WTC11 (cell line): ENCODE measurements at regions not wholly inside any gene's neighbourhood (a gene's known extent, or its start where the extent isn't known, plus 50 kb on each side); places are given as distances from the start of the nearest gene placed in this dataset.
"Not testable (repeated sequence)": the region's sequence is repeated elsewhere in the genome, so short reads cannot be mapped to it uniquely, and the experiment has no call there.

ENCODE experiments used
- ATAC-seq: fragments of 200-7000 bp; cut with Tn5 transposase; 2 replicates; pipeline ENCODE4 v1.10.0; 2021; ENCODE audit warnings: mild to moderate bottlenecking, moderate library complexity
- CTCF ChIA-PET: fragments of 300-600 bp; sonication (Branson Sonifier 250); formaldehyde crosslinking; loops from one replicate; lab custom pipeline; 2021; ENCODE audit warnings: antibody characterized with exemption; lab: Charles Lee
- POLR2A ChIA-PET: fragments of 350-600 bp; sonication (Branson Sonifier 250); formaldehyde crosslinking; loops from one replicate; lab custom pipeline; 2021; ENCODE audit warnings: antibody characterized with exemption; lab: Charles Lee
- DNase-seq: peaks from one replicate; pipeline ENCODE4 v3.0.0; 2021; ENCODE audit warnings: low spot score
- H3K27ac Mint-ChIP-seq: 2 replicates; pipeline ENCODE4 v1.8.0; 2021; ENCODE audit warnings: mixed read lengths
- H3K27me3 Mint-ChIP-seq: 2 replicates; pipeline ENCODE4 v1.8.0; 2021; ENCODE audit warnings: low read depth, mild to moderate bottlenecking, moderate library complexity, mixed read lengths
- H3K36me3 Mint-ChIP-seq: 2 replicates; pipeline ENCODE4 v1.8.0; 2021; ENCODE audit warnings: mixed read lengths
- H3K4me1 Mint-ChIP-seq: 2 replicates; pipeline ENCODE4 v1.8.0; 2022; ENCODE audit warnings: mixed read lengths
- H3K4me3 Mint-ChIP-seq: 2 replicates; pipeline ENCODE4 v1.8.0; 2021; ENCODE audit warnings: mild to moderate bottlenecking, moderate library complexity, mixed read lengths
- H3K9me3 Mint-ChIP-seq: 2 replicates; pipeline ENCODE4 v1.8.0; 2021; ENCODE audit warnings: mixed read lengths
- ATF3 ChIP-seq: sonication (generic); formaldehyde crosslinking; conservative IDR thresholded peaks from 2 replicates; pipeline ENCODE4 v1.8.1; 2022; ENCODE audit warnings: mild to moderate bottlenecking, missing genetic modification reagents
- CBFB ChIP-seq: sonication (generic); formaldehyde crosslinking; IDR thresholded peaks from 2 replicates; pipeline ENCODE4 v1.8.1; 2022; ENCODE audit warnings: mild to moderate bottlenecking, low read depth, missing genetic modification reagents
- CREM ChIP-seq: sonication (generic); formaldehyde crosslinking; IDR thresholded peaks from 2 replicates; pipeline ENCODE4 v1.8.1; 2022; ENCODE audit warnings: mild to moderate bottlenecking, missing genetic modification reagents, moderate library complexity
- ERG ChIP-seq: fragments of 250-450 bp; sonication (Bioruptor Pico); IDR thresholded peaks from 2 replicates; pipeline ENCODE4 v1.8.0; 2021; ENCODE audit warnings: mild to moderate bottlenecking
- ESRRA ChIP-seq: sonication (generic); formaldehyde crosslinking; IDR thresholded peaks from 2 replicates; pipeline ENCODE4 v1.8.1; 2022; ENCODE audit warnings: mild to moderate bottlenecking, missing genetic modification reagents, borderline replicate concordance
- ETV6 ChIP-seq: sonication (generic); formaldehyde crosslinking; IDR thresholded peaks from 2 replicates; pipeline ENCODE4 v1.8.1; 2022; ENCODE audit warnings: mild to moderate bottlenecking, missing genetic modification reagents
- JUN ChIP-seq: sonication (generic); formaldehyde crosslinking; IDR thresholded peaks from 2 replicates; pipeline ENCODE4 v1.8.0; 2023; ENCODE audit warnings: mild to moderate bottlenecking, missing genetic modification reagents
- NFATC4 ChIP-seq: fragments of 250-450 bp; sonication (Bioruptor Pico); IDR thresholded peaks from 2 replicates; pipeline ENCODE4 v1.9.0; 2021; ENCODE audit warnings: mild to moderate bottlenecking
- RORB ChIP-seq: fragments of 250-450 bp; sonication (Bioruptor Pico); IDR thresholded peaks from 2 replicates; pipeline ENCODE4 v1.9.0; 2021; ENCODE audit warnings: mild to moderate bottlenecking
- TP53 ChIP-seq: sonication (generic); formaldehyde crosslinking; IDR thresholded peaks from 2 replicates; pipeline ENCODE4 v1.8.1; 2023; ENCODE audit warnings: mild to moderate bottlenecking, missing genetic modification reagents
- ZNF263 ChIP-seq: sonication (generic); formaldehyde crosslinking; IDR thresholded peaks from 2 replicates; pipeline ENCODE4 v1.8.1; 2022; ENCODE audit warnings: low read depth, mild to moderate bottlenecking, moderate library complexity, missing genetic modification reagents
- ZNF423 ChIP-seq: fragments of 250-450 bp; sonication (Bioruptor Pico); IDR thresholded peaks from 2 replicates; pipeline ENCODE4 v2.1.2; 2022; ENCODE audit warnings: mild to moderate bottlenecking, moderate library complexity
- TF ChIP-seq, protein P1 (sequence below): fragments of 250-450 bp; sonication (Bioruptor Pico); IDR thresholded peaks from 2 replicates; pipeline ENCODE4 v2.1.2; 2022; ENCODE audit warnings: mild to moderate bottlenecking, moderate library complexity
- TF ChIP-seq, protein P2 (sequence below): sonication (generic); formaldehyde crosslinking; IDR thresholded peaks from 2 replicates; pipeline ENCODE4 v1.8.1; 2022; ENCODE audit warnings: low read depth, mild to moderate bottlenecking, moderate library complexity, missing genetic modification reagents, borderline replicate concordance
- TF ChIP-seq, protein P3 (sequence below): sonication (generic); formaldehyde crosslinking; IDR thresholded peaks from 2 replicates; pipeline ENCODE4 v1.8.1; 2023; ENCODE audit warnings: mild to moderate bottlenecking, moderate library complexity, missing genetic modification reagents

DNA sequence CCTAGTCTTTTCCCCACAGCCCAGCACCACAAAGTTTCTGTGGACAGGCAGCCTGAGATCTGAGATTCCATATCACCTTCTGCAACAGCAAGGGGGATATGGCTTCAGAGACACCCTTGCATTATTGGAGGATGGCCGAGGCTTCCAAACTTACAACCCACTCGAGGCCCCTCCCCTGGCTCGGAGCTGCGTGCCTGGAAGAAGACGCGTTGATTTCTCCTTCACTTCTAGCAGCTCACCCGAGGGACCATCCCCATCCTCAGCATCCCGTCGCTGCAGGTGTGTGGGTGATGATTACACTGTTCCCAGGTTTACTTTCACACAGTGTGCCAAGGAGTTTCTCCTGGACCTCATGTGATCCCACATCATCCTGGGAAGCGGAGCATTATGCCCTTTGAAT lies 277.9 kb downstream of the MATN1 start (continued):
- TF ChIP-seq RORB (CRISPR knock-in tag): no peak
- no peak for TF ChIP-seq ESRRA (CRISPR knock-in tag)
- no peak for TF ChIP-seq TP53 (CRISPR knock-in tag)
- TF ChIP-seq ERG (CRISPR knock-in tag): no peak
- no peak for TF ChIP-seq JUN
- TF ChIP-seq, protein P1, sequence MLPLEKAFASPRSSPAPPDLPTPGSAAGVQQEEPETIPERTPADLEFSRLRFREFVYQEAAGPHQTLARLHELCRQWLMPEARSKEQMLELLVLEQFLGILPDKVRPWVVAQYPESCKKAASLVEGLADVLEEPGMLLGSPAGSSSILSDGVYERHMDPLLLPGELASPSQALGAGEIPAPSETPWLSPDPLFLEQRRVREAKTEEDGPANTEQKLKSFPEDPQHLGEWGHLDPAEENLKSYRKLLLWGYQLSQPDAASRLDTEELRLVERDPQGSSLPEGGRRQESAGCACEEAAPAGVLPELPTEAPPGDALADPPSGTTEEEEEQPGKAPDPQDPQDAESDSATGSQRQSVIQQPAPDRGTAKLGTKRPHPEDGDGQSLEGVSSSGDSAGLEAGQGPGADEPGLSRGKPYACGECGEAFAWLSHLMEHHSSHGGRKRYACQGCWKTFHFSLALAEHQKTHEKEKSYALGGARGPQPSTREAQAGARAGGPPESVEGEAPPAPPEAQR (CRISPR knock-in tag): no peak

DNA sequence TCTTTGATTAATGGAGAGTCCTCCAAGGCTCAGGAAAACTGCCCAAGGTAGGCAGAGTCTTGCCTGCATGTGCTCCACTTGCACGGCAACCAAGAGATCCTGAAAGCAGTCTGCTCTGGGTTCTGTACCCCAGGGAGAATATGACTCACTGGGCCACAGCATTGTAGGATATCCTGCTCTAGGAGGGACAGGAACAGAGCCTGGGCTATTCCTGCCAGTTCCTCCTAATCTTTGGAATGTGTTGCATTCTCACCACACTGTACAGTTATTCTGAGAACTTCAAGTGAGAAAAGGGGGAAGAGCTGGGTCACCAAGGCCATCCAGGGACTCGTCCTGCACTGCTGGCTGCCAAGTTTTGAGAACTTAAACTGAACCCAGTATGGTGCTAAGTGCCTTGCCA lies 278.5 kb downstream of the MATN1 start:
- POLR2A ChIA-PET: no interaction called here
- TF ChIP-seq CREM: no peak
- no peak for TF ChIP-seq ZNF263 (CRISPR knock-in tag)
- TF ChIP-seq, protein P2, sequence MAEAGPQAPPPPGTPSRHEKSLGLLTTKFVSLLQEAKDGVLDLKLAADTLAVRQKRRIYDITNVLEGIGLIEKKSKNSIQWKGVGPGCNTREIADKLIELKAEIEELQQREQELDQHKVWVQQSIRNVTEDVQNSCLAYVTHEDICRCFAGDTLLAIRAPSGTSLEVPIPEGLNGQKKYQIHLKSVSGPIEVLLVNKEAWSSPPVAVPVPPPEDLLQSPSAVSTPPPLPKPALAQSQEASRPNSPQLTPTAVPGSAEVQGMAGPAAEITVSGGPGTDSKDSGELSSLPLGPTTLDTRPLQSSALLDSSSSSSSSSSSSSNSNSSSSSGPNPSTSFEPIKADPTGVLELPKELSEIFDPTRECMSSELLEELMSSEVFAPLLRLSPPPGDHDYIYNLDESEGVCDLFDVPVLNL (CRISPR knock-in tag): no peak
- TF ChIP-seq ATF3: no peak
- TF ChIP-seq NFATC4 (CRISPR knock-in tag): no peak
- TF ChIP-seq, protein P3, sequence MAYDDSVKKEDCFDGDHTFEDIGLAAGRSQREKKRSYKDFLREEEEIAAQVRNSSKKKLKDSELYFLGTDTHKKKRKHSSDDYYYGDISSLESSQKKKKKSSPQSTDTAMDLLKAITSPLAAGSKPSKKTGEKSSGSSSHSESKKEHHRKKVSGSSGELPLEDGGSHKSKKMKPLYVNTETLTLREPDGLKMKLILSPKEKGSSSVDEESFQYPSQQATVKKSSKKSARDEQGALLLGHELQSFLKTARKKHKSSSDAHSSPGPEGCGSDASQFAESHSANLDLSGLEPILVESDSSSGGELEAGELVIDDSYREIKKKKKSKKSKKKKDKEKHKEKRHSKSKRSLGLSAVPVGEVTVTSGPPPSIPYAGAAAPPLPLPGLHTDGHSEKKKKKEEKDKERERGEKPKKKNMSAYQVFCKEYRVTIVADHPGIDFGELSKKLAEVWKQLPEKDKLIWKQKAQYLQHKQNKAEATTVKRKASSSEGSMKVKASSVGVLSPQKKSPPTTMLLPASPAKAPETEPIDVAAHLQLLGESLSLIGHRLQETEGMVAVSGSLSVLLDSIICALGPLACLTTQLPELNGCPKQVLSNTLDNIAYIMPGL: no peak
- no peak for TF ChIP-seq ESRRA (CRISPR knock-in tag)
- no peak for TF ChIP-seq ETV6 (CRISPR knock-in tag)
- no peak for TF ChIP-seq CBFB (CRISPR knock-in tag)
- Mint-ChIP-seq H3K9me3 (peaks cover 6% of the 10 kb centered on the region), H3K27me3 (peaks cover 3% of the 10 kb centered on the region), H3K36me3 (0 out of 2 replicates have a peak, but pooled peaks cover 5% of the 10 kb centered on the region), H3K27ac (no peak overlapping the region), H3K4me1 (0 out of 2 replicates have a peak, but pooled peaks cover 5% of the 10 kb centered on the region), H3K4me3 (no peak overlapping the region)
- DNase-seq: no peak
- CTCF ChIA-PET: no interaction called here
- ATAC-seq: no peak

DNA sequence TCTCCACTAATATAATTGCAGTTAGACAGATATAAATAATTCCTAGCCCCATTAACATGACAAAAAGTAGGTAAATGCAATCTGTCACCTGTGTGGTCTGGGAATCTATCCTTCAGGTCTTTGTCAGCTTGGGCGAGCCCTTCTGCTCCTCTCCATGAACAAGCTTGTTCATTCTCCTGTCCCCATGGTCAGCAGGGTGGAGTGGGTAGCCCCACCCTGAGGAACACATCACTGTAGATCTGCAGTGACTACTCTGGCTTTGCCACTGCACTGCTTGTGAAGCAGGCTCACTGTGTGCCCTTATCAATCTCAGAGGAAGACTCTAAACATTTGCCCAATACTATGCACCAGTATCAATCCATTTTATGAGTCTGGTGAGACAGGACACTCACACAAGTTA lies 279.0 kb downstream of the MATN1 start:
- no peak for TF ChIP-seq ZNF423
- POLR2A ChIA-PET: no interaction called here
- Mint-ChIP-seq H3K4me1 (0 out of 2 replicates have a peak, but pooled peaks cover 5% of the 10 kb centered on the region), H3K27ac (no peak overlapping the region), H3K36me3 (0 out of 2 replicates have a peak, but pooled peaks cover 5% of the 10 kb centered on the region), H3K4me3 (no peak overlapping the region), H3K27me3 (peaks cover 3% of the 10 kb centered on the region), H3K9me3 (peaks cover 6% of the 10 kb centered on the region)
- ATAC-seq (no peak), DNase-seq (no peak)
- CTCF ChIA-PET: no interaction called here

DNA sequence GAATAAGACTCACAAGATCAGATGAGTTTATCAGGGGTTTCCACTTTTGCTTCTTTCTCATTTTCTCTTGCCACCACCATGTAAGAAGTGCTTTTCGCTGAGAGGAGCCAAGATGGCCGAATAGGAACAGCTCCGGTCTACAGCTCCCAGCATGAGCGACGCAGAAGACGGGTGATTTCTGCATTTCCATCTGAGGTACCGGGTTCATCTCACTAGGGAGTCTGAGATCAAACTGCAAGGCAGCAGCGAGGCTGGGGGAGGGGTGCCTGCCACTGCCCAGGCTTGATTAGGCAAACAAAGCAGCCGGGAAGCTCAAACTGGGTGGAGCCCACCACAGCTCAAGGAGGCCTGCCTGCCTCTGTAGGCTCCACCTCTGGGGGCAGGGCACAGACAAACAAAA lies 285.1 kb downstream of the MATN1 start:
- Mint-ChIP-seq H3K36me3 (peaks cover 20% of the 10 kb centered on the region), H3K27me3 (peaks cover 11% of the 10 kb centered on the region), H3K9me3 (peaks cover 22% of the 10 kb centered on the region)
- H3K4me3 Mint-ChIP-seq, H3K27ac Mint-ChIP-seq, ATAC-seq, CTCF ChIA-PET, DNase-seq, POLR2A ChIA-PET, H3K4me1 Mint-ChIP-seq: not testable (repeated sequence)
